Activated CD4-positive, alpha-beta T cell treated with anti-CD3 and anti-CD28 coated beads, Interleukin-2, amount 50 U/mL, for 16 hours (primary cell): ENCODE measurements at regions not wholly inside any gene's neighbourhood (a gene's known extent, or its start where the extent isn't known, plus 50 kb on each side); places are given as distances from the start of the nearest gene placed in this dataset.
"Not testable (repeated sequence)": the region's sequence is repeated elsewhere in the genome, so short reads cannot be mapped to it uniquely, and the experiment has no call there.

ENCODE experiments used
- DNase-seq: peaks from one replicate; pipeline ENCODE4 v3.0.0-alpha.2; 2020

GRCh38 chr11:130526846-130527245 lies 78.4 kb downstream of the ADAMTS15 start:
- no peak for DNase-seq

DNA sequence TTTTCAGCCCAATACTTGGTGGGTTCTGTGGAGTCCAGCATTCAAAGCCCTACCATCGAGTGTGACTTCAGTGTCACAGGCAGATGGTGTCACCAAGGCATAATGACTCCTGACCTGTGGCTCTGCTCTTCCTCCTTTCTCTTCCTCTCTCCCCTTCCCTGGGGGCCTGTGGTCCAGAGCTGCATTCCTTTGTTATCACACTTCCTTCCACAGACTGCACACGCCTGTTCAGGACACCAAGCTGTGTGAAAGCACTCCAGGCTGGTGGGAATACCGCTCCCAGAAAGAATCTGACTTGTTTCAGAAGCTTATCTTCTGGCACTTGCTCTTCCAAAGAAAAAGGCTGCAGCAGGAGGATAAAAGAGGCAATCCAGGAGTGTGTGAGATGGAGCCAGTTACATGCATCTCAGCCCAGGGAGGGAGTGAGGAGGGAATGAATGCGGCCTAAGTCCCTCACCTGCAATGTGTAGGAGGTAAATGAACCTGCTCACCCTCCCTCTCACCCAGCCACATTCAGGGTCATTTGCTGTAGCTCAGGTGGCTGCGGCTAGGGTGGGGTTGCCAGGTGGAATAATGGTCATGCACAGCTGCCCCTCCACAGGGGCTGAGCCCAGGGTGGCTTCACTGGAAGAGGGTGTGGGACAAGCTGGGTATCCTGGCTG lies 79.3 kb downstream of the ADAMTS15 start:
- DNase-seq = no peak

DNA sequence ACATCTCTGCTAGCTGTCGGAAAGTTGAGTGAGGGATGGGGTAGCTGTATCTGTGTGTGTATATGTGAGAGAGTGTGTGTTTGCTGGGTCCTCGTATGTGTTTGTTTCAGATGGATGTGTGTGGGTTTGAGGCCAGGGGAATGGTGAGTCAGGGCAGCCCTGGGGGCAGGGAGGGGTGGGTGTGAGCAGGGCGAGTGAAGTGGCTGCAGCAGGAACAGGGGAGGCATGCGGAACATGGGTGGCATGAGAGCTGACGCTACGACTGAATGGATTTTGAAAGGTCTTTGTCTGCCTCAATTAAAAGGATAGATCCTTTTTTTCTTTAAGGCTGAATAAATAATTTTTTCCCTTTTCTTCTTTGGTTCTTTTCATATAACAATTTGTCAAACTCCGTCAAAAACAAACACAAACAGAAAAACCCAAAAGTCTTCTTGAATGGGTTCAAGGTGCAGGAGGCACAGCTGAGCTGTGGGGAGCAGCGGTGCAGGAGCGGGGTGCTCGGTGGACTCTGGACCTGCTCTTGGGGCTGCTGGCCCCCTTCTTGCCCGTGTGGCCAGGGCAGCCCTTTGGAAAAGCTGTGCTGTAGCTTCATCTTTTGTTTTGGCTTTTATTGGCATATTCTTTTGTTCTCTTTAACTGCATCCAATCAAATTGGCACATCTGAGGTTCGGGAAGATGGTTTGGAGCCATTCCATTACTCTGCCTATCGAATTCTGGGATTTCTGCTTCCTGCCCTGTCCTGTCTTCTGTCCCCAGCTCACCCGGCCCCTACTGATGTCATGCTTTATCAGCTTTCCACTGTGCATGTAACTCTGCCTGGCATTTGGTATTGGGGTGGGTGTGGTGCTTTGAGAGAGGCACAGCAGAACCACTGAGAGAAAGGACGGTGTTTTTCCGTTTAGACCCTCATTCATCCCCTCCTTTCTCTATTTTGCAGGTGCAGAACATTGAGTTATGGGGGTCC lies 80.1 kb downstream of the ADAMTS15 start:
- no peak for DNase-seq

- no peak for DNase-seq
Observed at GRCh38 chr11:130529366-130529765, 80.9 kb downstream of the ADAMTS15 start.

DNA sequence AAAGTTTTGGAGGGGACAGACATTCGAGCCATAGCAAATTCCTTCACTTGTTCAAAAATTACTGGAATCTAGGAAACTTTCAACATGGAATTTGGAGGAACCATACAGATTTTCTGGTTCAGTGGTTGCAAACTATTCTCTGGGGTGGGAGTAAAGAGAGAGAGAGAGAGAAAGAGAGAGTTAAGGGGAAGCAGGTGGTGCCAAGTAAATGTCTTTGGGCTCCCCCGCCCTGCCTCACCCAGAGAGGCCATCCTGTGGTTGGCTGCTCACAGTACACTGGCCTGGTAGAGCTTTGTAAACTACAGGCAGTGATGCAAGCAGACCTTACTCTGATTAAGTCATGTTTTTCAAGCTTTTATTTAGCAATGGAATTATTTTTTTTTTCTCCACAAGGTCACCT lies 82.6 kb downstream of the ADAMTS15 start:
- DNase-seq = no peak

GRCh38 chr11:130533113-130533798 lies 84.8 kb downstream of the ADAMTS15 start:
- no peak for DNase-seq

DNA sequence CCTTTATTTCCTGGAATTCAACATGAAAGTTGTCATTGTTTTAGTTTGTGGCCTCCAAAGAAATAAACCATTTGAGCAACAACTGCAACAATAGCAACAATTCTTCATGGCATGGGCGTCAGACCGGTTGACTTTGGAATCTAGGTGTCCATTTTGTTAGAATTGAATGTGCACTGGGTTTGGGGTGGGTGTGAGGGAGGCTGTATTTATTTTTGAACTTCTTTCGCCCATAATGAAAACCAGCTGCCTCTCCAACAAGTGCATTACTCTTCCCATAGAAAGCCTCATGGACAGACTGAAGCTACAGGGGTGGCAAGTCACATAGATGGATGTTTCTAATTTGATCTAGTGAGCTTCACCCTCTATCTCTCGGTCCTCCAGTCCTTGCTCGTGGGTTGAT lies 85.4 kb downstream of the ADAMTS15 start:
- DNase-seq = no peak

GRCh38 chr11:130534551-130534950 lies 86.1 kb downstream of the ADAMTS15 start:
- no peak for DNase-seq

DNA sequence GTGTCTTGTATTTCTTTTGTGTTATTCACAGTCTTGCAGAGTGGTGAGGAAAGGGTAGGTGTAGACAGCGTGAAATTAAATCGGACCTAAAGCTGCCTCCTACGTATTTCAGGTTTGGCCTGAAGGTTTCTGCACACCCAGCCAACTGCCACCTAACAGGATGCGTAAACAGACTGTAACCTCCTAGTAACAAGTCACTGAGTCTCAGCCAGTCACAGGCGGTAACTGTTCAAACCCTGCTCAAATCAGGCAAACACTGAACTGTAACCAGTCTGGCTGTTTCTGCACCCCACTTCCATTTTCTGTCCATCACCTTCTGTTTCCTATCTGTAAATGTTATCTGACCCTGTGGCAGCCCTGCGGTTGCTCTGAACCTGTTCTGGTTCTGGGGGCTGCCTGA lies 87.1 kb downstream of the ADAMTS15 start:
- DNase-seq = no peak

DNA sequence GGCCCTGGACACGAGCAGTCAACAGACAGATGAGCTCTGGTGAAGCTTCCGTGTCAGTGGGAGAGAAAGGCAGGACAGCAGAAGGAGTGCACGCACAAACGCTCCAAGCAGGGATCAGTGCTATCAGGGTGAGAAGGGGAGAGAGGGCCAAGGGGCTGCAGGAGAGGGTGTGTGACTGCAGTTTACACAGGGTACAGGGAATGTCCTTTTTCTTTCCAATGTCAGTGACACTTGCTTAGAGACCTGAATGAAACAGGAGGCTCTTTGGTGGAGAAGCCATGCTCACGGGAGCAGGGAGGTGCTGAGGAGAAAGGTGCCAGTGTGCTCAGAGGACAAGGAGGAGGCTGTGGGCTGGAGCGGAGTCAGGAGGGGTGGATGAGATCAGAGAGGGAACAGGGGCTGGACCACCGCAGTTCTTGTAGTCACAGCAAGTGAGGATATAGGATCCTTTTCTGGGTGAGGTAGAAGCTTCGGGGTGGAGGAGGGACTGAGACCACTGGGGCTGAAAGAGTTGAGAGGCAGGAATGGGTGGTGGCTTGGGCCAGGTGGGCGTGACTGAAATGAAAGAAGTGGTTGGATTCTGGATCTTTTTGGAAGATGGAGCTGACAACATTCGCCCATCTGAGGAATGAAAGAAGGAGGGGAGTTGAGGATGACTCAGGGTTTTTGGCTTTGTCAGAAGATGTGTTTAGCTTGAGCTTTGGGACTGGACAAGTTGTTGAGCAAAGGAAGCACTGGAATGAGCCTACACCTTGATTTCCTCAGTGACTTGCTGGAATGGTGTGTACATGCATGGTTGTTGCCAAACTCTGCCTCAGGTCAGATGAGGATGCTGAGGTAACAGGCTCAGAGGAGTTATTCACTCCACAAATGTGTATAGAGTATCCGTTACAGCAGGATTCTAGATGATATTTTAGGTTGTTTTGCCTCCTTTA lies 87.9 kb downstream of the ADAMTS15 start:
- no peak for DNase-seq

- DNase-seq = not testable (repeated sequence)
Observed at GRCh38 chr11:130539680-130540079, 91.2 kb downstream of the ADAMTS15 start.

DNA sequence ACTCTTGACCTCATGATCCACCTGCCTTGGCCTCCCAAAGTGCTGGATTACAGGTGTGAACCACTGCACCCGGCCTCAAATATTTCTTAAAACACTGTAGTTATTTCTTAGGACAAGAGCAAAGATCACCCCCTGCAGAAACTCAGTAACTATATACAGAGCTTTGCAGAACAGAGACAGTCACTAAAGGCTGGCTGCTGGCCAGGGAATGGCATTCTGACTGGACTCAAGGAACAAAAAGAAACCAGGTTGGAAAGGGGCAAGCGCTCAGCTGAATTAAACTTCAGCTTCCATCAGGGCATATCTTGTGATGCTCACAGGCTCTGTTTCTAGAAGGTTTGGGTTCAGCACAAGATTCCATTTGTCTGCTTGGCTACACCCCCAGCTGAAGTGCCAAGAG lies 95.8 kb downstream of the ADAMTS15 start:
- DNase-seq = no peak

- DNase-seq = no peak
Observed at GRCh38 chr11:130545449-130546072, 97.1 kb downstream of the ADAMTS15 start.

- DNase-seq = no peak
Observed at GRCh38 chr11:130546438-130546837, 98.0 kb downstream of the ADAMTS15 start.

DNA sequence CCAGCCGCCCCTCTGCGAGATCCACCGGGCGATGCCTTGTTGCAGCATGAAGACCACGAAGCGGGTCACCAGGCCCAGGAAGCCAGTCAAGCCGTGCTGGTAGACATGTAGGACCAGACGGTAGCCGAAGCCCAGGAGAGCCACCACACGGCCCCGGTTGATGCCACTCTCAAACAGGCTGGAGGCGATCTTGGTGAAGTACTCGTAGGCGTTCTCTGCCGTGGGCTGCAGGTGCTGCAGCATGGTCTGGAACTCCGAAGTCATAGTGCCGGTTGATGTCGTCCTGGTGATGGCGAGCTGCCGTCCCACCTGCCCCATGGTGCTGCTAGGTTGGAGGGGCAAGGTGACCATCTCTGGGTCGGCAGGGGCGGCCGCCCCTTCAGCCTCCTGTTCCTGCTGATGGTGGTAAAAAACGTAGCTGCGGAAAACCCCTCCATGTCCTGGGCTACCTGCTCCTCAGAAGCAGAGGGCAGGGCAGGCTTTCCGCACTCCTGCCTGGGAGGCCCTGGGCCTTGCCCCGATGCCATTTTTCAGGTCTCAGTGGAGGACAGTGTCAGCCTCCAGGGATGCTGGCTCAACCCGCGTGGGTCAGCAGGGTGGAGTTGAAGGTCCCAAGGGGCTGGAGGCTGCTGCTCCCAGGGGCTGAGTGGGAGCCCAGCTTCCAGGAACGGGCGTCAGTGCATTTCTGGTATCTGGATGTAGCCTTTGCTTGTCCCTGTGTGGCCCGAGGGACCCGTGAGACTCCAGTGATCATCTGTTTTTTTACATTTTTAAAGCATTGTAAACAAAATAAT lies 98.7 kb downstream of the ADAMTS15 start:
- DNase-seq = no peak

- DNase-seq = no peak
Observed at GRCh38 chr11:130547761-130548490, 99.5 kb downstream of the ADAMTS15 start.

GRCh38 chr11:130548491-130548833 lies 100.0 kb downstream of the ADAMTS15 start:
- no peak for DNase-seq

GRCh38 chr11:130549393-130549999 lies 101.1 kb downstream of the ADAMTS15 start:
- no peak for DNase-seq

DNA sequence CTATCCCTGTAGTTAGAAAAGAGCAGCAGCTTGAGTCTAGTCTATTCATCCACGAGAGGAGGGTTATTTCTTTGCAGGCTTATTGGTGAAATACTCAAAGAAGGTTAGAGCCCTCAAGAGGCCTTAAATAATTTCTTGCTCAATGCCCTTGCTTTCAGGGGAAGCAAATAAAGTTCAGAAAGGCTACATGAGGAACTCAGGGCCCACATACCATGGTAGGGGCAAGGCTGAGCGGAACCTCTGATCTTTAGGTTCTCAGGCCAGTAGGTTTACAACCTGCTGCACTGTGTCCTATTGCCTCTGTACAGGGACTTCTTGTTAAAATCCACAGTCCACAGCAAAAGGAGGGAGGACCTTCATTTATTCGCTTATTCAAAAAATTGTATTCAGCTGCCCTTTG lies 101.7 kb downstream of the ADAMTS15 start:
- no peak for DNase-seq

GRCh38 chr11:130550984-130551383 lies 102.5 kb downstream of the ADAMTS15 start:
- DNase-seq = no peak
